ENCODE measurements at regions not wholly inside any gene's neighbourhood (a gene's known extent, or its start where the extent isn't known, plus 50 kb on each side); places are given as distances from the start of the nearest gene placed in this dataset.

- DNase-seq (ENCODE audit: low spot score), result peak; percentile 63
These were observed 291.9 kb upstream of the PDE4D start for GRCh38 chr5:60185231-60186099.

- DNase-seq (ENCODE audit: low spot score), result peak; percentile 97
These were observed 291.1 kb upstream of the PDE4D start for GRCh38 chr5:60184606-60185005.

- no peak for DNase-seq (ENCODE audit: low spot score)
These were observed 290.4 kb upstream of the PDE4D start for GRCh38 chr5:60183881-60184280.

- DNase-seq (ENCODE audit: low spot score), result peak; percentile 89
These were observed 284.6 kb upstream of the PDE4D start for GRCh38 chr5:60178101-60178500.

- peak; percentile 92 for DNase-seq (ENCODE audit: low spot score)
These were observed 284.1 kb upstream of the PDE4D start for GRCh38 chr5:60177596-60177995.

GRCh38 chr5:60173667-60174066 lies 280.1 kb upstream of the PDE4D start:
- DNase-seq (ENCODE audit: low spot score), result no peak

GRCh38 chr5:60163762-60164161 lies 270.2 kb upstream of the PDE4D start:
- DNase-seq (ENCODE audit: low spot score), result no peak

GRCh38 chr5:60162441-60162840 lies 268.9 kb upstream of the PDE4D start:
- DNase-seq (ENCODE audit: low spot score), result no peak

- peak; percentile 49 for DNase-seq (ENCODE audit: low spot score)
These were observed 267.9 kb upstream of the PDE4D start for GRCh38 chr5:60161340-60161934.

GRCh38 chr5:60149081-60149480 lies 255.6 kb upstream of the PDE4D start:
- no peak for DNase-seq (ENCODE audit: low spot score)

GRCh38 chr5:60148366-60148765 lies 254.8 kb upstream of the PDE4D start:
- no peak for DNase-seq (ENCODE audit: low spot score)

GRCh38 chr5:60147791-60148190 lies 254.3 kb upstream of the PDE4D start:
- no peak for DNase-seq (ENCODE audit: low spot score)

- no peak for DNase-seq (ENCODE audit: low spot score)
These were observed 250.5 kb upstream of the PDE4D start for GRCh38 chr5:60143942-60144549.

- DNase-seq (ENCODE audit: low spot score), result no peak
These were observed 247.6 kb upstream of the PDE4D start for GRCh38 chr5:60141119-60141518.

GRCh38 chr5:60136841-60137240 lies 243.3 kb upstream of the PDE4D start:
- no peak for DNase-seq (ENCODE audit: low spot score)

- DNase-seq (ENCODE audit: low spot score), result no peak
These were observed 238.0 kb upstream of the PDE4D start for GRCh38 chr5:60131504-60131903.

GRCh38 chr5:60125636-60126035 lies 232.1 kb upstream of the PDE4D start:
- DNase-seq (ENCODE audit: low spot score), result no peak

GRCh38 chr5:60102961-60103693 lies 209.6 kb upstream of the PDE4D start:
- peak; percentile 70 for DNase-seq (ENCODE audit: low spot score)

- DNase-seq (ENCODE audit: low spot score), result no peak
These were observed 208.0 kb upstream of the PDE4D start for GRCh38 chr5:60101573-60101972.

GRCh38 chr5:60092671-60093422 lies 199.3 kb upstream of the PDE4D start:
- peak; percentile 89 for DNase-seq (ENCODE audit: low spot score)

GRCh38 chr5:60086583-60086982 lies 193.1 kb upstream of the PDE4D start:
- no peak for DNase-seq (ENCODE audit: low spot score)

GRCh38 chr5:60084226-60084625 lies 190.7 kb upstream of the PDE4D start:
- no peak for DNase-seq (ENCODE audit: low spot score)

Data from H4 (cell line).